ENCODE measurements at regions not wholly inside any gene's neighbourhood (a gene's known extent, or its start where the extent isn't known, plus 50 kb on each side); places are given as distances from the start of the nearest gene placed in this dataset.

DNA sequence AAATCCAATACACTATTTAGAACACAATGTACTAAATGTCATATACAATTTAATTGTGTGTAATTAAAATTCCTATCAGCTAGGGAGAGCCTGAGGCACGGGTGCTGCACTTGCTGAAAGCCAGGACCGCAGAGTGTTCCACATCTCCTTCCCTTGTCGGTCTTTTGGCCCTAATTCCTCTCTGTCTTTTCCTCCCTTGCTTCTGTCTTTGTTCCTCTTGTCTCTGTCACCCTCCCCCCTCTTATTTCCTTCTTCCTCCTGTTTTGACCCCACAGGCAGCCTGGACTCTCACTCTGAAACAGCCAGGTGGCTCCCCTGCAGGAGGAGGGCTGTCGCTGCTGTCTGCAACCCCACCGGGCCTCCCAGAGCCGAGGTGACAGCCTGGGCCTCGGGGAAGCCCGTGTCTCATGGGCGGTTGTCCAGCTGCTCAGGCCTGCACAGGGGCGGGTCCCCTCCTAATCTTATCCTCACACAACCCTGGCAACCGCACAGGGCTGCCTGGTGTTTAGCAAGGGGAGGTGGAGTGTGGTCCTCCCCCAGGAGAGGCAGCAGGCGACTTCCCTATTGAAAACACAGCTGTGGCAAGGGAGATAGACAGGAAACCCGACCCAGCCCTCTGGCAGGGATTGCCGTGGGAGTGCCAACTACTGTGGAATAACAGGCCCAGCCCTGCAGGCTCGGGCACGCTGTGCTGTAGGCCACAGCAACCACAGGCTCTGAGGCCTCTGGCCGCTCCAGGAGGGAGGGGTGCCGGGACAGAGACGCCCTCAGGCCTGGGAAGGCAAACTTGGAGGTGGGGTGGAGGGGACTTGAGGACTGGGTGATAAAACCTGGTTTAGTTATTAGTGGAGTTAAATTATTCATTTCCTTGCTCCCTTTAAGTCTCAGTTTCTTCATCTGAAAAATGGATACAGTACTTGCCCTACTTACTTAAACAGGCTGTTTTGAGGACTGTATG, 68.8 kb upstream of the WDR26 start (continued):
- TF ChIP-seq RAD21 (IDR thresholded peaks at IDR 0.05; ENCODE audit: insufficient read depth, low read depth, low read length), result peak; percentile 61
- TF ChIP-seq, protein P1, sequence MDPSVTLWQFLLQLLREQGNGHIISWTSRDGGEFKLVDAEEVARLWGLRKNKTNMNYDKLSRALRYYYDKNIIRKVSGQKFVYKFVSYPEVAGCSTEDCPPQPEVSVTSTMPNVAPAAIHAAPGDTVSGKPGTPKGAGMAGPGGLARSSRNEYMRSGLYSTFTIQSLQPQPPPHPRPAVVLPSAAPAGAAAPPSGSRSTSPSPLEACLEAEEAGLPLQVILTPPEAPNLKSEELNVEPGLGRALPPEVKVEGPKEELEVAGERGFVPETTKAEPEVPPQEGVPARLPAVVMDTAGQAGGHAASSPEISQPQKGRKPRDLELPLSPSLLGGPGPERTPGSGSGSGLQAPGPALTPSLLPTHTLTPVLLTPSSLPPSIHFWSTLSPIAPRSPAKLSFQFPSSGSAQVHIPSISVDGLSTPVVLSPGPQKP (IDR thresholded peaks at IDR 0.05; ENCODE audit: low read depth, low read length), result 0 out of 2 replicates have a peak, but pooled peaks have one; percentile 24
- TF ChIP-seq PAX8 (IDR thresholded peaks at IDR 0.05), result no peak
- no peak for TF ChIP-seq YBX1 (IDR thresholded peaks at IDR 0.05)
- TF ChIP-seq LARP7 (IDR thresholded peaks at IDR 0.05), result no peak; the same call in 1 of the 2 replicates
- no peak for TF ChIP-seq MEF2A (IDR thresholded peaks at IDR 0.05; ENCODE audit: insufficient read depth, low read depth, low read length)
- TF ChIP-seq, protein P2, sequence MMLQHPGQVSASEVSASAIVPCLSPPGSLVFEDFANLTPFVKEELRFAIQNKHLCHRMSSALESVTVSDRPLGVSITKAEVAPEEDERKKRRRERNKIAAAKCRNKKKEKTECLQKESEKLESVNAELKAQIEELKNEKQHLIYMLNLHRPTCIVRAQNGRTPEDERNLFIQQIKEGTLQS (IDR thresholded peaks at IDR 0.05; ENCODE audit: borderline replicate concordance, extremely low read depth, low read depth, low read length), result no peak
- TF ChIP-seq, protein P3, sequence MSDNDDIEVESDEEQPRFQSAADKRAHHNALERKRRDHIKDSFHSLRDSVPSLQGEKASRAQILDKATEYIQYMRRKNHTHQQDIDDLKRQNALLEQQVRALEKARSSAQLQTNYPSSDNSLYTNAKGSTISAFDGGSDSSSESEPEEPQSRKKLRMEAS (IDR thresholded peaks at IDR 0.05; ENCODE audit: low read depth, low read length), result no peak
- no peak for TF ChIP-seq MYC (IDR thresholded peaks at IDR 0.05; ENCODE audit: insufficient read depth, insufficient read length, insufficient replicate concordance, low read length, severe bottlenecking)
- TF ChIP-seq NBN (IDR thresholded peaks at IDR 0.05), result peak; percentile 76
- no peak for TF ChIP-seq WRNIP1 (IDR thresholded peaks at IDR 0.05; ENCODE audit: borderline replicate concordance, low read depth, low read length)
- no peak for TF ChIP-seq ESRRA (IDR thresholded peaks at IDR 0.05; ENCODE audit: low read length)
- no peak; the same call in 1 of the 2 replicates for TF ChIP-seq ZBED1 (IDR thresholded peaks at IDR 0.05; ENCODE audit: borderline replicate concordance)
- TF ChIP-seq PAX5 (IDR thresholded peaks at IDR 0.05; ENCODE audit: borderline replicate concordance, low read depth, low read length), result no peak
- TF ChIP-seq, protein P4, sequence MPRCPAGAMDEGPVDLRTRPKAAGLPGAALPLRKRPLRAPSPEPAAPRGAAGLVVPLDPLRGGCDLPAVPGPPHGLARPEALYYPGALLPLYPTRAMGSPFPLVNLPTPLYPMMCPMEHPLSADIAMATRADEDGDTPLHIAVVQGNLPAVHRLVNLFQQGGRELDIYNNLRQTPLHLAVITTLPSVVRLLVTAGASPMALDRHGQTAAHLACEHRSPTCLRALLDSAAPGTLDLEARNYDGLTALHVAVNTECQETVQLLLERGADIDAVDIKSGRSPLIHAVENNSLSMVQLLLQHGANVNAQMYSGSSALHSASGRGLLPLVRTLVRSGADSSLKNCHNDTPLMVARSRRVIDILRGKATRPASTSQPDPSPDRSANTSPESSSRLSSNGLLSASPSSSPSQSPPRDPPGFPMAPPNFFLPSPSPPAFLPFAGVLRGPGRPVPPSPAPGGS (IDR thresholded peaks at IDR 0.05; ENCODE audit: borderline replicate concordance, insufficient read depth, low read depth, low read length, poor library complexity, severe bottlenecking), result no peak
- TF ChIP-seq SIX5 (IDR thresholded peaks at IDR 0.05; ENCODE audit: low read depth, low read length, severe bottlenecking), result no peak
- no peak for TF ChIP-seq JUND (IDR thresholded peaks at IDR 0.05; ENCODE audit: low read depth, low read length)
- no peak for TF ChIP-seq ASH2L (IDR thresholded peaks at IDR 0.05; ENCODE audit: borderline replicate concordance, low read depth)
- TF ChIP-seq ZNF384 (IDR thresholded peaks at IDR 0.05; ENCODE audit: borderline replicate concordance, low read depth, low read length), result no peak
- no peak; a peak in 2 of 4 replicates for TF ChIP-seq EP300 (IDR thresholded peaks at IDR 0.05; ENCODE audit: borderline replicate concordance in 1 of 2, control insufficient read depth in 1 of 2, low read depth in 2 of 2, low read length in 2 of 2)
- no peak for TF ChIP-seq YY1 (IDR thresholded peaks at IDR 0.05; ENCODE audit: low read depth, low read length)
- no peak for TF ChIP-seq POLR2AphosphoS5 (IDR thresholded peaks at IDR 0.05; ENCODE audit: low read length)
- TF ChIP-seq, protein P5, sequence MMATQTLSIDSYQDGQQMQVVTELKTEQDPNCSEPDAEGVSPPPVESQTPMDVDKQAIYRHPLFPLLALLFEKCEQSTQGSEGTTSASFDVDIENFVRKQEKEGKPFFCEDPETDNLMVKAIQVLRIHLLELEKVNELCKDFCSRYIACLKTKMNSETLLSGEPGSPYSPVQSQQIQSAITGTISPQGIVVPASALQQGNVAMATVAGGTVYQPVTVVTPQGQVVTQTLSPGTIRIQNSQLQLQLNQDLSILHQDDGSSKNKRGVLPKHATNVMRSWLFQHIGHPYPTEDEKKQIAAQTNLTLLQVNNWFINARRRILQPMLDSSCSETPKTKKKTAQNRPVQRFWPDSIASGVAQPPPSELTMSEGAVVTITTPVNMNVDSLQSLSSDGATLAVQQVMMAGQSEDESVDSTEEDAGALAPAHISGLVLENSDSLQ (IDR thresholded peaks at IDR 0.05), result peak; percentile 52
- TF ChIP-seq ZZZ3 (IDR thresholded peaks at IDR 0.05; ENCODE audit: control insufficient read depth, insufficient read length, low read depth), result no peak
- no peak for TF ChIP-seq BCL11A (IDR thresholded peaks at IDR 0.05; ENCODE audit: low read depth, low read length)
- TF ChIP-seq NR2C1 (IDR thresholded peaks at IDR 0.05), result no peak
- no peak for TF ChIP-seq ZNF274 (IDR thresholded peaks at IDR 0.05; ENCODE audit: insufficient read depth, insufficient read length)

All from GM12878 (cell line).